ENCODE measurements at regions not wholly inside any gene's neighbourhood (a gene's known extent, or its start where the extent isn't known, plus 50 kb on each side); places are given as distances from the start of the nearest gene placed in this dataset.

DNA sequence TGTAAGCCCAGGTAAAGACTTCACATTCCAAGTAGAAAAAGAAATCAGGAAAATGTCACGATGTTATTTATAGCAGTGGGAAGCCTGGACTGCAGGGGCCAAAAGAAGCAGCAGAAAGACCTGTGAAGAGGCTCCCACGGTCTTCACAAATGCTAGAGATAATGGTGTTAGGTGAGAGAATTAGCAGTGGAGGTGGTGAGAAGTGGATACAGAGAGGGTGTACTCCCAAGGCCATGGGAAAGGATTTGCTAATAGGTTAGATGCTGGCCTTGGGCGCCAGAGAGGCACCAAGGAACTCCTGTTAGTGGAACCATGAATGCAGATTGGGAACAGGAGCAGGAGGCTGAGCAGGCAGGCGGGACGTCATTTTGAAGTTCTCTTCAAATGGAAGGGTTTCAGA lies 386.1 kb downstream of the C12orf75 start:
- TF ChIP-seq EP300 (IDR thresholded peaks at IDR 0.05) (no peak), POLR2A (IDR thresholded peaks at IDR 0.05) (no peak)
- TF ChIP-seq, protein P1, sequence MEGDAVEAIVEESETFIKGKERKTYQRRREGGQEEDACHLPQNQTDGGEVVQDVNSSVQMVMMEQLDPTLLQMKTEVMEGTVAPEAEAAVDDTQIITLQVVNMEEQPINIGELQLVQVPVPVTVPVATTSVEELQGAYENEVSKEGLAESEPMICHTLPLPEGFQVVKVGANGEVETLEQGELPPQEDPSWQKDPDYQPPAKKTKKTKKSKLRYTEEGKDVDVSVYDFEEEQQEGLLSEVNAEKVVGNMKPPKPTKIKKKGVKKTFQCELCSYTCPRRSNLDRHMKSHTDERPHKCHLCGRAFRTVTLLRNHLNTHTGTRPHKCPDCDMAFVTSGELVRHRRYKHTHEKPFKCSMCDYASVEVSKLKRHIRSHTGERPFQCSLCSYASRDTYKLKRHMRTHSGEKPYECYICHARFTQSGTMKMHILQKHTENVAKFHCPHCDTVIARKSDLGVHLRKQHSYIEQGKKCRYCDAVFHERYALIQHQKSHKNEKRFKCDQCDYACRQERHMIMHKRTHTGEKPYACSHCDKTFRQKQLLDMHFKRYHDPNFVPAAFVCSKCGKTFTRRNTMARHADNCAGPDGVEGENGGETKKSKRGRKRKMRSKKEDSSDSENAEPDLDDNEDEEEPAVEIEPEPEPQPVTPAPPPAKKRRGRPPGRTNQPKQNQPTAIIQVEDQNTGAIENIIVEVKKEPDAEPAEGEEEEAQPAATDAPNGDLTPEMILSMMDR (IDR thresholded peaks at IDR 0.05): no peak

All from upper lobe of left lung (tissue), 4 donors.